ENCODE measurements at regions not wholly inside any gene's neighbourhood (a gene's known extent, or its start where the extent isn't known, plus 50 kb on each side); places are given as distances from the start of the nearest gene placed in this dataset.
"Not testable (repeated sequence)": the region's sequence is repeated elsewhere in the genome, so short reads cannot be mapped to it uniquely, and the experiment has no call there.

GRCh38 chr9:108742191-108742590 is 113.6 kb downstream of the ACTL7B start:
- no peaks in the 10 kb centered on the region for H3K79me1 ChIP-seq (replicated peaks; ENCODE audit: low read length, poor library complexity, severe bottlenecking)
- no peak overlapping the region for H3K14ac ChIP-seq (ENCODE audit: low read length in 2 of 2)
- no peak overlapping the region for H2AFZ ChIP-seq (ENCODE audit: low read depth, low read length)
- no peak overlapping the region for H4K8ac ChIP-seq (ENCODE audit: low read length)
- H3K4me2 ChIP-seq (ENCODE audit: low read length, poor library complexity, severe bottlenecking), result no peak overlapping the region
- no peak overlapping the region for H3K23ac ChIP-seq (ENCODE audit: low read length in 2 of 2)
- no peaks in the 10 kb centered on the region for H3K36me3 ChIP-seq (ENCODE audit: control insufficient read depth in 1 of 2, insufficient read depth in 2 of 2, low read depth in 1 of 2, low read length in 2 of 2)
- H2BK120ac ChIP-seq (ENCODE audit: low read depth, low read length), result no peak overlapping the region
- no peak overlapping the region for H2BK12ac ChIP-seq (ENCODE audit: low read length in 2 of 2)
- H3K4me1 ChIP-seq (ENCODE audit: control insufficient read depth, insufficient read depth, low read depth, low read length), result peaks cover 8% of the 10 kb centered on the region
- no peak overlapping the region for H3K4ac ChIP-seq (ENCODE audit: low read depth in 1 of 2, low read length in 2 of 2)
- no peak overlapping the region for H2BK15ac ChIP-seq (ENCODE audit: low read depth, poor library complexity, severe bottlenecking)
- no peaks in the 10 kb centered on the region for H3K9me3 ChIP-seq (ENCODE audit: control insufficient read depth, low read length)
- H3K18ac ChIP-seq (ENCODE audit: low read depth in 1 of 2, low read length in 2 of 2), result no peak overlapping the region
- no peak overlapping the region for H2BK5ac ChIP-seq (ENCODE audit: low read depth, low read length, poor library complexity, severe bottlenecking)
- H3K4me3 ChIP-seq (ENCODE audit: insufficient read depth in 1 of 2, low read depth in 1 of 2, low read length in 2 of 2), result no peak overlapping the region
- H4K91ac ChIP-seq (ENCODE audit: low read length), result no peak overlapping the region
- no peak for DNase-seq
- H3K27ac ChIP-seq (ENCODE audit: low read length, poor library complexity, severe bottlenecking), result no peak overlapping the region
- H3K9ac ChIP-seq (ENCODE audit: low read length), result no peak overlapping the region
- H3K27me3 ChIP-seq (ENCODE audit: control insufficient read depth in 1 of 2, insufficient read depth in 1 of 2, low read length in 2 of 2), result no peaks in the 10 kb centered on the region
- WGBS, result 90% methylated on average over 4 of the region's 5 CpGs
- H2AK5ac ChIP-seq (ENCODE audit: low read length, severe bottlenecking), result no peak overlapping the region

DNA sequence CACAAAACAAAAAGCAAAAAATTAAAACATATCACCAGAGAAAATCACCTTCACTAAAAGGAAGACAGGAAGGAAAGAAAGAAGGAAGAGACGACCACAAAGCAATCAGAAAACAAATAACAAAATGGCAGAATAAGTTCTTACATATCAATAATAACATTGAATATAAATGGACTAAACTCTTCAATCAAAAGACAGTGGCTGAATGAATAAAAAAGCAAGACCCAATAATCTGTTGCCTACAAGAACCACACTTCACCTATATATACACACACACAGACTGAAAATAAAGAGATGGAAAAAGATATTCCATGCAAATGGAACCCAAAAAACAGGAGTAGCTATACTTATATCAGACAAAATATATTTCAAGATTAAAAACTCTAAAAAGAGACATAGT is 124.5 kb downstream of the ACTL7B start:
- not testable (repeated sequence) for H2AK5ac ChIP-seq (ENCODE audit: low read length, severe bottlenecking); H3K27ac ChIP-seq (ENCODE audit: low read length, poor library complexity, severe bottlenecking); H2BK5ac ChIP-seq (ENCODE audit: low read depth, low read length, poor library complexity, severe bottlenecking); H3K18ac ChIP-seq (ENCODE audit: low read depth in 1 of 2, low read length in 2 of 2); H3K9ac ChIP-seq (ENCODE audit: low read length); H3K23ac ChIP-seq (ENCODE audit: low read length in 2 of 2); H2AFZ ChIP-seq (ENCODE audit: low read depth, low read length); H4K8ac ChIP-seq (ENCODE audit: low read length); H3K4ac ChIP-seq (ENCODE audit: low read depth in 1 of 2, low read length in 2 of 2); H2BK15ac ChIP-seq (ENCODE audit: low read depth, poor library complexity, severe bottlenecking); H3K4me3 ChIP-seq (ENCODE audit: insufficient read depth in 1 of 2, low read depth in 1 of 2, low read length in 2 of 2); H2BK12ac ChIP-seq (ENCODE audit: low read length in 2 of 2); H3K14ac ChIP-seq (ENCODE audit: low read length in 2 of 2); H4K91ac ChIP-seq (ENCODE audit: low read length); H2BK120ac ChIP-seq (ENCODE audit: low read depth, low read length); H3K4me1 ChIP-seq (ENCODE audit: control insufficient read depth, insufficient read depth, low read depth, low read length); H3K27me3 ChIP-seq (ENCODE audit: control insufficient read depth in 1 of 2, insufficient read depth in 1 of 2, low read length in 2 of 2); H3K4me2 ChIP-seq (ENCODE audit: low read length, poor library complexity, severe bottlenecking); DNase-seq; H3K79me1 ChIP-seq (replicated peaks; ENCODE audit: low read length, poor library complexity, severe bottlenecking); H3K36me3 ChIP-seq (ENCODE audit: control insufficient read depth in 1 of 2, insufficient read depth in 2 of 2, low read depth in 1 of 2, low read length in 2 of 2)
- H3K9me3 ChIP-seq (ENCODE audit: control insufficient read depth, low read length), result peaks cover 12% of the 10 kb centered on the region
- no CpG with 5 or more reads among the region's 1 CpG for WGBS

DNA sequence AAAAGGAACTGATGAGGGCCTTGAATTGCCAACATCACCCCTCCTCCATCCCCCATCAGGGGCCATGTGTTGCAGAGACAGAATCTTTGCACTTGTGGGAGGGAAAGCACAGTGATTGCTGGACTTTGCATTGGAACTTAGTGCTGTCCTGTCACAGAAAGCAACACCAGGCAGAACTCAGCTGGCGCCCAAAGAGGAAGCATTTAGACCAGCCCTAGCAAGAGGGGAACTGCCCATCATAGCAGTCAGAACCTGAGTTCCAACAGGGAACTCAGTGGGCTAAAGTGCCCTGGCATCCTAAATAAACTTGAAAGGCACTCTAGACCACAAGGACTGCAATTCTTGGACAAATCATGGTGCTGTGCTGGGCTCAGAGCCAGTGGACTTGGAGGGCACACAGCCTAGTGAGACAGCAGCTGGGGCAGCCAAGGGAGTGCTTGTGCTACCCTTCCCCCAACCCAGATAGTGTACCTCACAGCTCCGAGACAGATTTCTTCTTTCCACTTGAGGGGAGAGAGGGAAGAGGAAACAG is 128.1 kb downstream of the ACTL7B start:
- H3K4me1 ChIP-seq (ENCODE audit: control insufficient read depth, insufficient read depth, low read depth, low read length), result no peaks in the 10 kb centered on the region
- H3K4me2 ChIP-seq (ENCODE audit: low read length, poor library complexity, severe bottlenecking), result no peak overlapping the region
- H3K4me3 ChIP-seq (ENCODE audit: insufficient read depth in 1 of 2, low read depth in 1 of 2, low read length in 2 of 2), result no peak overlapping the region
- H4K8ac ChIP-seq (ENCODE audit: low read length), result no peak overlapping the region
- H2BK120ac ChIP-seq (ENCODE audit: low read depth, low read length), result no peak overlapping the region
- DNase-seq, result no peak
- H3K18ac ChIP-seq (ENCODE audit: low read depth in 1 of 2, low read length in 2 of 2), result no peak overlapping the region
- 90% methylated on average over 2 of the region's 2 CpGs for WGBS
- H2BK5ac ChIP-seq (ENCODE audit: low read depth, low read length, poor library complexity, severe bottlenecking), result no peak overlapping the region
- H3K4ac ChIP-seq (ENCODE audit: low read depth in 1 of 2, low read length in 2 of 2), result no peak overlapping the region
- no peak overlapping the region for H3K14ac ChIP-seq (ENCODE audit: low read length in 2 of 2)
- H3K27me3 ChIP-seq (ENCODE audit: control insufficient read depth in 1 of 2, insufficient read depth in 1 of 2, low read length in 2 of 2), result no peaks in the 10 kb centered on the region
- no peak overlapping the region for H3K9ac ChIP-seq (ENCODE audit: low read length)
- no peaks in the 10 kb centered on the region for H3K79me1 ChIP-seq (replicated peaks; ENCODE audit: low read length, poor library complexity, severe bottlenecking)
- H3K23ac ChIP-seq (ENCODE audit: low read length in 2 of 2), result no peak overlapping the region
- no peak overlapping the region for H2AFZ ChIP-seq (ENCODE audit: low read depth, low read length)
- H3K27ac ChIP-seq (ENCODE audit: low read length, poor library complexity, severe bottlenecking), result no peak overlapping the region
- H2BK15ac ChIP-seq (ENCODE audit: low read depth, poor library complexity, severe bottlenecking), result no peak overlapping the region
- H2BK12ac ChIP-seq (ENCODE audit: low read length in 2 of 2), result no peak overlapping the region
- peaks cover 12% of the 10 kb centered on the region for H3K9me3 ChIP-seq (ENCODE audit: control insufficient read depth, low read length)
- H2AK5ac ChIP-seq (ENCODE audit: low read length, severe bottlenecking), result no peak overlapping the region
- peak overlapping the region; percentile 39 for H4K91ac ChIP-seq (ENCODE audit: low read length)
- no peaks in the 10 kb centered on the region for H3K36me3 ChIP-seq (ENCODE audit: control insufficient read depth in 1 of 2, insufficient read depth in 2 of 2, low read depth in 1 of 2, low read length in 2 of 2)

- Histone ChIP-seq H4K91ac (ENCODE audit: low read length) (no peak overlapping the region), H3K4ac (ENCODE audit: low read depth in 1 of 2, low read length in 2 of 2) (no peak overlapping the region), H3K14ac (ENCODE audit: low read length in 2 of 2) (no peak overlapping the region), H2BK5ac (ENCODE audit: low read depth, low read length, poor library complexity, severe bottlenecking) (no peak overlapping the region), H3K9me3 (ENCODE audit: control insufficient read depth, low read length) (no peaks in the 10 kb centered on the region), H3K36me3 (ENCODE audit: control insufficient read depth in 1 of 2, insufficient read depth in 2 of 2, low read depth in 1 of 2, low read length in 2 of 2) (no peaks in the 10 kb centered on the region), H3K9ac (ENCODE audit: low read length) (no peak overlapping the region), H2AK5ac (ENCODE audit: low read length, severe bottlenecking) (no peak overlapping the region), H2BK120ac (ENCODE audit: low read depth, low read length) (no peak overlapping the region), H2AFZ (ENCODE audit: low read depth, low read length) (no peak overlapping the region), H3K18ac (ENCODE audit: low read depth in 1 of 2, low read length in 2 of 2) (no peak overlapping the region), H3K4me3 (ENCODE audit: insufficient read depth in 1 of 2, low read depth in 1 of 2, low read length in 2 of 2) (no peak overlapping the region), H3K4me2 (ENCODE audit: low read length, poor library complexity, severe bottlenecking) (no peak overlapping the region), H3K23ac (ENCODE audit: low read length in 2 of 2) (no peak overlapping the region), H4K8ac (ENCODE audit: low read length) (no peak overlapping the region), H3K27ac (ENCODE audit: low read length, poor library complexity, severe bottlenecking) (no peak overlapping the region), H3K27me3 (ENCODE audit: control insufficient read depth in 1 of 2, insufficient read depth in 1 of 2, low read length in 2 of 2) (no peaks in the 10 kb centered on the region), H2BK15ac (ENCODE audit: low read depth, poor library complexity, severe bottlenecking) (no peak overlapping the region), H2BK12ac (ENCODE audit: low read length in 2 of 2) (no peak overlapping the region), H3K79me1 (replicated peaks; ENCODE audit: low read length, poor library complexity, severe bottlenecking) (no peaks in the 10 kb centered on the region), H3K4me1 (ENCODE audit: control insufficient read depth, insufficient read depth, low read depth, low read length) (no peaks in the 10 kb centered on the region)
- DNase-seq, result no peak
- WGBS, result 74% methylated on average over 5 of the region's 5 CpGs
These were observed 131.1 kb downstream of the ACTL7B start for GRCh38 chr9:108724652-108725051.
